ENCODE measurements at regions not wholly inside any gene's neighbourhood (a gene's known extent, or its start where the extent isn't known, plus 50 kb on each side); places are given as distances from the start of the nearest gene placed in this dataset.

DNA sequence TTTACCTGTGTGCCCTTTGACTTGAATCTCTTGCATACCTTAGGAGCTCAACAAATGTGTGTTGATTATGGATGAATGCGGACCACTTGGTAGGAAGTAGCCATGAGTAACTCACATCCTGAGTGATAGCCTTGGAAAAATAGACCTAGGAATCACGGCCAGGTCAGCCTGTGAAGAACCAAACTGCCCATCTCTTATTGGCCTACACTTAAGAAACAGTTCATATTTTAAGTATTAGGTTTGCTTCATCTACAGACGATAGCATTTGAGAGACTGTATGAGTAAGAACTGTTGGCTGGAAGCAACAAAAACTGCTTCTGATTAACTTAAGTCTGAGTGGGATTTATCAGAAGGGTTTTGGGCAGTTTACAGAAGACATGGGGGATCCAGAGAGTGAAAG is 152.5 kb upstream of the ADRA1D start:
- Histone ChIP-seq H3K36me3 (no peaks in the 10 kb centered on the region), H3K27me3 (peaks cover 0 to 7% (median 0%) of the 10 kb centered on the region in 3 donors), H3K27ac (no peak overlapping the region), H3K9me3 (peaks cover 0 to 8% (median 5%) of the 10 kb centered on the region in 4 donors), H3K4me1 (no peaks in the 10 kb centered on the region), H3K4me3 (no peak overlapping the region)
- 70 to 80% (median 74%) methylated on average over 3 of the region's 3 CpGs for WGBS, 5 donors
- TF ChIP-seq, protein P1, sequence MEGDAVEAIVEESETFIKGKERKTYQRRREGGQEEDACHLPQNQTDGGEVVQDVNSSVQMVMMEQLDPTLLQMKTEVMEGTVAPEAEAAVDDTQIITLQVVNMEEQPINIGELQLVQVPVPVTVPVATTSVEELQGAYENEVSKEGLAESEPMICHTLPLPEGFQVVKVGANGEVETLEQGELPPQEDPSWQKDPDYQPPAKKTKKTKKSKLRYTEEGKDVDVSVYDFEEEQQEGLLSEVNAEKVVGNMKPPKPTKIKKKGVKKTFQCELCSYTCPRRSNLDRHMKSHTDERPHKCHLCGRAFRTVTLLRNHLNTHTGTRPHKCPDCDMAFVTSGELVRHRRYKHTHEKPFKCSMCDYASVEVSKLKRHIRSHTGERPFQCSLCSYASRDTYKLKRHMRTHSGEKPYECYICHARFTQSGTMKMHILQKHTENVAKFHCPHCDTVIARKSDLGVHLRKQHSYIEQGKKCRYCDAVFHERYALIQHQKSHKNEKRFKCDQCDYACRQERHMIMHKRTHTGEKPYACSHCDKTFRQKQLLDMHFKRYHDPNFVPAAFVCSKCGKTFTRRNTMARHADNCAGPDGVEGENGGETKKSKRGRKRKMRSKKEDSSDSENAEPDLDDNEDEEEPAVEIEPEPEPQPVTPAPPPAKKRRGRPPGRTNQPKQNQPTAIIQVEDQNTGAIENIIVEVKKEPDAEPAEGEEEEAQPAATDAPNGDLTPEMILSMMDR (IDR thresholded peaks at IDR 0.05), result no peak
- TF ChIP-seq EP300 (IDR thresholded peaks at IDR 0.05), result no peak
- no peak for TF ChIP-seq POLR2A (IDR thresholded peaks at IDR 0.05)
- no peak for TF ChIP-seq POLR2AphosphoS5 (IDR thresholded peaks at IDR 0.05)
- no peak for DNase-seq
- intact Hi-C loops (cut with DNase I; ENCODE audit: low total_unique reads), result no loop called here

DNA sequence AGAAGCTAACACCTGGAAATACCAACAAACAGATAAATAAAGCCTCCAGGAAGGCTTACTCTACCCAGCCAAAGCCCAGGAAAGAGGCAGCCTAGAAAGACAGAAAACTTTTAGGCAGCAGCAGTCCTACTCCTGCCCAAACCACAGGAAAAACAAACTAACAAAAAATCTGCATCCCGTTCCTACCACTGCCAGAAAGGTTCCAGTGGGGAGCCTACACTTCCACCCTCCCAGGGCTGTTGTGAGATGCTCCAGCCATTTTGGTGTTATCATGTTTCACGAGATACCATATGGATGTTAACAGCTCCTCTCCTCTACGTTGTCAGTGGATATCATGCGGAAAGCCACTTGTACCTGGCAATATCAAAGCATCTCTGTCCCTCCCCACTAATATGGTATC is 135.9 kb upstream of the ADRA1D start:
- intact Hi-C loops (cut with DNase I; ENCODE audit: low total_unique reads), result no loop called here
- Histone ChIP-seq H3K36me3 (no peaks in the 10 kb centered on the region), H3K27ac (no peak overlapping the region), H3K9me3 (peaks cover 0 to 7% (median 0%) of the 10 kb centered on the region in 4 donors), H3K4me1 (no peaks in the 10 kb centered on the region), H3K27me3 (peaks cover 0 to 10% (median 0%) of the 10 kb centered on the region in 3 donors), H3K4me3 (no peak overlapping the region)
- 82 to 86% (median 84%) methylated on average over 4 of the region's 4 CpGs for WGBS, 5 donors
- no peak for TF ChIP-seq POLR2AphosphoS5 (IDR thresholded peaks at IDR 0.05)
- TF ChIP-seq POLR2A (IDR thresholded peaks at IDR 0.05), result no peak
- no peak for TF ChIP-seq EP300 (IDR thresholded peaks at IDR 0.05)
- TF ChIP-seq, protein P1 (IDR thresholded peaks at IDR 0.05), result no peak
- no peak for DNase-seq

DNA sequence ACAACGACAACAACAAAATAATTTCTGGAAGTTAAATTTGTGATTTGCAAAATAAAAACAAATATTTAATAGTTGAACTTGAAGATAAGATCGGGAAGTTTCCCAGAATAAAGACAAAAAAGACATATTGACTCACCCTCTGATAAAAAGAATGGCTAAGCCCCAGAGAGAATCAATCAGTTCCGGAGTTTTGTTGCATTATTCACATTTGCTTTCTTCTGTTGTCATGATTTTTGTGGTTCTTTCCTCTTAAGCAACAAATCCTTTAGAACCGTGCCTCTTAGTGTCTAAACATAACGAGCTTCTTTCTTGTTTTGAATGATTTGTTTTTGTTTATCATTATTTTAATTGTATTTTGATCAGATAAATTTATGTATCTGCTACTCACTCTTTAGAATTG is 134.9 kb upstream of the ADRA1D start:
- 30 to 59% (median 43%) methylated on average over 5 of the region's 5 CpGs for WGBS, 5 donors
- Histone ChIP-seq H3K27me3 (peaks cover 0 to 10% (median 0%) of the 10 kb centered on the region in 3 donors), H3K4me1 (no peaks in the 10 kb centered on the region), H3K4me3 (no peak overlapping the region), H3K27ac (no peak overlapping the region), H3K9me3 (peaks cover 0 to 7% (median 0%) of the 10 kb centered on the region in 4 donors), H3K36me3 (no peaks in the 10 kb centered on the region)
- TF ChIP-seq POLR2A (IDR thresholded peaks at IDR 0.05), result no peak
- TF ChIP-seq, protein P1 (IDR thresholded peaks at IDR 0.05), result no peak
- no peak for TF ChIP-seq POLR2AphosphoS5 (IDR thresholded peaks at IDR 0.05)
- TF ChIP-seq EP300 (IDR thresholded peaks at IDR 0.05), result no peak
- intact Hi-C loops (cut with DNase I; ENCODE audit: low total_unique reads), result no loop called here
- no peak for DNase-seq

DNA sequence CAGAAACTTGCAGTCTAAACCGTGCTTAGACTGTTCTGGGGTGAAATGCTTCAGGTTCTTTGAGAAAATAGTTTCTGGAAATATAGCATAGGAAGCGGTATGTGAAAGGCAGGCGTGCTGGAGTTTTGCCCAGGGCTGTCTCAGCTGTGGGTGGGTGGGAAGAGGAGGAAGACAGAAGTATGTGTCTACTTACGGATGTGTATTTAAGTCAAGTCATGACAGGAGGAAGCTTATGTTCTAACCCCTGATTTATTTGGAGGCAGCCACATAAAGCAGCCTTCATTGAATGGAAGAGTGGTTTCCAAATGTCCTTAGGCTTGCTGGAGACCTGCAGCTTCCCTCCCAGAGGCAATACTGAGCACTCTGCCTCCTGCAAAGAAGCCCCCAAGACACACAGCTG is 126.8 kb upstream of the ADRA1D start:
- Histone ChIP-seq H3K36me3 (no peaks in the 10 kb centered on the region), H3K9me3 (no peaks in the 10 kb centered on the region), H3K4me3 (no peak overlapping the region), H3K27me3 (no peaks in the 10 kb centered on the region), H3K27ac (no peak overlapping the region), H3K4me1 (no peaks in the 10 kb centered on the region)
- no peak for TF ChIP-seq POLR2AphosphoS5 (IDR thresholded peaks at IDR 0.05)
- TF ChIP-seq POLR2A (IDR thresholded peaks at IDR 0.05), result no peak
- no peak for TF ChIP-seq EP300 (IDR thresholded peaks at IDR 0.05)
- TF ChIP-seq, protein P1 (IDR thresholded peaks at IDR 0.05), result no peak
- intact Hi-C loops (cut with DNase I; ENCODE audit: low total_unique reads), result no loop called here
- peak in 1 of 2 donors; percentile 42 for DNase-seq
- 47 to 62% (median 52%) methylated on average over 4 of the region's 4 CpGs for WGBS, 5 donors
